Astrocyte (in vitro differentiated cells and primary cell): ENCODE measurements at regions not wholly inside any gene's neighbourhood (a gene's known extent, or its start where the extent isn't known, plus 50 kb on each side); places are given as distances from the start of the nearest gene placed in this dataset.

Experiments used
- CTCF ChIP-seq: IDR thresholded peaks from 2 replicates; pipeline ENCODE4 v1.5.1; 2011; ENCODE audit warnings: low read depth, mild to moderate bottlenecking, inconsistent platforms, low read length, moderate library complexity; ENCODE audit not compliant: insufficient read depth
- EZH2 ChIP-seq: IDR thresholded peaks from 2 replicates; pipeline ENCODE4 v1.6.1; 2012; ENCODE audit warnings: mild to moderate bottlenecking, low read length, inconsistent platforms; ENCODE audit not compliant: insufficient read depth

- TF ChIP-seq CTCF (no peak), EZH2 (no peak)
Observed at GRCh38 chr4:122243785-122244184, 91.7 kb downstream of the BLTP1 start.
